Stimulated activated CD8-positive, alpha-beta memory T cell treated with anti-CD3 and anti-CD28 coated beads, Interleukin-12 subunit alpha, Interleukin-12 subunit beta, amount 100 ng/mL, for 4 hours (primary cell): ENCODE measurements at regions not wholly inside any gene's neighbourhood (a gene's known extent, or its start where the extent isn't known, plus 50 kb on each side); places are given as distances from the start of the nearest gene placed in this dataset.
"Not testable (repeated sequence)": the region's sequence is repeated elsewhere in the genome, so short reads cannot be mapped to it uniquely, and the experiment has no call there.

Experiments used
- DNase-seq: peaks from one replicate; pipeline ENCODE4 v3.0.0-alpha.2; 2020; ENCODE audit warnings: low read depth

- DNase-seq, result not testable (repeated sequence)
These were observed 185.9 kb upstream of the ZNF644 start for GRCh38 chr1:91207691-91208090.

GRCh38 chr1:91204150-91204549 is 182.3 kb upstream of the ZNF644 start:
- DNase-seq, result not testable (repeated sequence)

- DNase-seq, result no peak
These were observed 179.9 kb upstream of the ZNF644 start for GRCh38 chr1:91201694-91202093.

- no peak for DNase-seq
These were observed 179.3 kb upstream of the ZNF644 start for GRCh38 chr1:91201176-91201575.

- no peak for DNase-seq
These were observed 178.8 kb upstream of the ZNF644 start for GRCh38 chr1:91200675-91201074.

- no peak for DNase-seq
These were observed 178.2 kb upstream of the ZNF644 start for GRCh38 chr1:91199988-91200387.

GRCh38 chr1:91190996-91191395 is 169.2 kb upstream of the ZNF644 start:
- DNase-seq, result no peak

- no peak for DNase-seq
These were observed 167.3 kb upstream of the ZNF644 start for GRCh38 chr1:91189096-91189495.

GRCh38 chr1:91182807-91183206 is 161.0 kb upstream of the ZNF644 start:
- DNase-seq, result not testable (repeated sequence)

- DNase-seq, result no peak
These were observed 154.4 kb upstream of the ZNF644 start for GRCh38 chr1:91176250-91176649.

- no peak for DNase-seq
These were observed 152.9 kb upstream of the ZNF644 start for GRCh38 chr1:91174734-91175133.

GRCh38 chr1:91173346-91173890 is 151.6 kb upstream of the ZNF644 start:
- no peak for DNase-seq

- DNase-seq, result no peak
These were observed 150.7 kb upstream of the ZNF644 start for GRCh38 chr1:91172541-91172940.

- no peak for DNase-seq
These were observed 150.1 kb upstream of the ZNF644 start for GRCh38 chr1:91171898-91172297.

- no peak for DNase-seq
These were observed 148.7 kb upstream of the ZNF644 start for GRCh38 chr1:91170571-91170970.

- DNase-seq, result no peak
These were observed 144.4 kb upstream of the ZNF644 start for GRCh38 chr1:91166106-91166712.

GRCh38 chr1:91165033-91165654 is 143.3 kb upstream of the ZNF644 start:
- DNase-seq, result peak; percentile 41

- DNase-seq, result no peak
These were observed 140.8 kb upstream of the ZNF644 start for GRCh38 chr1:91162613-91163012.

GRCh38 chr1:91161749-91162148 is 139.9 kb upstream of the ZNF644 start:
- DNase-seq, result no peak

GRCh38 chr1:91161166-91161565 is 139.3 kb upstream of the ZNF644 start:
- DNase-seq, result no peak

- no peak for DNase-seq
These were observed 138.7 kb upstream of the ZNF644 start for GRCh38 chr1:91160363-91161075.

- no peak for DNase-seq
These were observed 131.5 kb upstream of the ZNF644 start for GRCh38 chr1:91153341-91153740.

GRCh38 chr1:91152331-91152730 is 130.5 kb upstream of the ZNF644 start:
- no peak for DNase-seq
